ENCODE measurements at regions not wholly inside any gene's neighbourhood (a gene's known extent, or its start where the extent isn't known, plus 50 kb on each side); places are given as distances from the start of the nearest gene placed in this dataset.

DNA sequence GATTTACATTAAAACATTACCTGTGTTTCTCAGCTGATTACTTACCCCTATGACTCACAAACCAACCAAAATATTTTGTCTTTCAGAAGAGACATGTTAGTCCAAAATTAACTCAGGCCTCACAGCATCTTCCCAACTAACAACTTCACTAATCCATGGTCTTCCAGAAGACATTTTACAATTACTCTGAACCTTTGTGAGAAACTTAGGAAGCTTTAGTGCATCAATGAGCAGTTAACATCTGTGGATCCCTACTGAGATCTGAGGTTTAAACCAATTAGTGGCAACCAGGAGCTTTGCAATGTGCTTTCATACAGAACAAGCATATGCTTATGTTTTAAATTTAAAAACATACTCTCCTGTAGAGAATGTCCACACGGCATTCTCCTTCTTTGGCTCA lies 269.7 kb downstream of the UBE3D start:
- TF ChIP-seq POLR2AphosphoS5 (IDR thresholded peaks at IDR 0.05) = no peak
- TF ChIP-seq, protein P1, sequence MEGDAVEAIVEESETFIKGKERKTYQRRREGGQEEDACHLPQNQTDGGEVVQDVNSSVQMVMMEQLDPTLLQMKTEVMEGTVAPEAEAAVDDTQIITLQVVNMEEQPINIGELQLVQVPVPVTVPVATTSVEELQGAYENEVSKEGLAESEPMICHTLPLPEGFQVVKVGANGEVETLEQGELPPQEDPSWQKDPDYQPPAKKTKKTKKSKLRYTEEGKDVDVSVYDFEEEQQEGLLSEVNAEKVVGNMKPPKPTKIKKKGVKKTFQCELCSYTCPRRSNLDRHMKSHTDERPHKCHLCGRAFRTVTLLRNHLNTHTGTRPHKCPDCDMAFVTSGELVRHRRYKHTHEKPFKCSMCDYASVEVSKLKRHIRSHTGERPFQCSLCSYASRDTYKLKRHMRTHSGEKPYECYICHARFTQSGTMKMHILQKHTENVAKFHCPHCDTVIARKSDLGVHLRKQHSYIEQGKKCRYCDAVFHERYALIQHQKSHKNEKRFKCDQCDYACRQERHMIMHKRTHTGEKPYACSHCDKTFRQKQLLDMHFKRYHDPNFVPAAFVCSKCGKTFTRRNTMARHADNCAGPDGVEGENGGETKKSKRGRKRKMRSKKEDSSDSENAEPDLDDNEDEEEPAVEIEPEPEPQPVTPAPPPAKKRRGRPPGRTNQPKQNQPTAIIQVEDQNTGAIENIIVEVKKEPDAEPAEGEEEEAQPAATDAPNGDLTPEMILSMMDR (IDR thresholded peaks at IDR 0.05) = no peak
